ENCODE measurements at regions not wholly inside any gene's neighbourhood (a gene's known extent, or its start where the extent isn't known, plus 50 kb on each side); places are given as distances from the start of the nearest gene placed in this dataset.

GRCh38 chr10:36194276-36194675, 552.2 kb upstream of the FZD8 start:
- TF ChIP-seq CTCF (conservative IDR thresholded peaks at IDR 0.05) (no peak), EZH2 (IDR thresholded peaks at IDR 0.05; ENCODE audit: low read depth) (no peak)
